HL-60 (cell line): ENCODE measurements at regions not wholly inside any gene's neighbourhood (a gene's known extent, or its start where the extent isn't known, plus 50 kb on each side); places are given as distances from the start of the nearest gene placed in this dataset.

Experiments
- CTCF ChIP-seq: IDR thresholded peaks from one replicate; pipeline ENCODE4 v1.5.1; 2011; ENCODE audit warnings: low read length, control low read depth, inconsistent platforms; ENCODE audit not compliant: insufficient read depth
- POLR2AphosphoS5 ChIP-seq: IDR thresholded peaks from 2 replicates; pipeline ENCODE4 v1.6.1; 2012; ENCODE audit warnings: low read depth

GRCh38 chr10:61112771-61113170, 168.8 kb upstream of the RHOBTB1 start:
- no peak for TF ChIP-seq CTCF
- no peak for TF ChIP-seq POLR2AphosphoS5
